ENCODE measurements at regions not wholly inside any gene's neighbourhood (a gene's known extent, or its start where the extent isn't known, plus 50 kb on each side); places are given as distances from the start of the nearest gene placed in this dataset.
A peak's percentile ranks its signal among the peaks of the same experiment; 100 is the strongest.
"Not testable (repeated sequence)": the region's sequence is repeated elsewhere in the genome, so short reads cannot be mapped to it uniquely, and the experiment has no call there.

DNA sequence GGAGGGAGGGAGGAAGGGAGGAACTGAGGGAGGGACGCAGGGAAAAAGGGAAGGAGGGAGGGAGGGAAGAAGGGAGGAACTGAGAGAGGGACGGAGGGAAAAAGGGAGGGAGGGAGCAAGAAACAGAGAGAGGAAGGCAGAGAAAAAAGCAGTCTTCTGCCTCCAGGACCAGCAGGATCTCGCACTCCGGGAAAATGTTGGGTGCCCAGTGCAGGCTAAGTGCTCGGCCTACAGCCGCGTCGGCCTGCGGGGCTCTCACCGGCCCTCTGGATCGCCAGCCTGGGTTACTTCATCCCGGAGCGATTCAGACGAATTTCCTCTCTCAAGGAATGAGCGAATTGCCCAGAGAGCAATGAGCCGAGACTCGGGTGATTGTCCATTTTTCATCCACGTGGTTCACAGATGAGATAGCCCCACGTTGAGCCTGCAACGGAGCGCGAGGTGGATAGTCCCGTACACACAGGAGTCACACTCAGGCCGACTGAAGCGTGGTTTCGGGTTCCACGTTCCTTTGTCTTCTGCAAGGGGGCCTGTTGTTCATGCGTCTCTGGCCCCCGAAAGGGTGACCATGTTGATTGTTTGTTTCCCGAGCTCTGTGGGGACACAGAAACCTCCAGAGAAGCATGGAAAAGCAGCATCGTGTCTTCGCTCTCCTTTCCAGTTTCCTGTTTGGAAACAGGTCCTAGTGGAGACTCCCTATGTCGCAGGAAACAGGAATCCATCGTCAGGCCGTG lies 1937.1 kb upstream of the DEFB115 start:
- DNase-seq, result not testable (repeated sequence)

DNA sequence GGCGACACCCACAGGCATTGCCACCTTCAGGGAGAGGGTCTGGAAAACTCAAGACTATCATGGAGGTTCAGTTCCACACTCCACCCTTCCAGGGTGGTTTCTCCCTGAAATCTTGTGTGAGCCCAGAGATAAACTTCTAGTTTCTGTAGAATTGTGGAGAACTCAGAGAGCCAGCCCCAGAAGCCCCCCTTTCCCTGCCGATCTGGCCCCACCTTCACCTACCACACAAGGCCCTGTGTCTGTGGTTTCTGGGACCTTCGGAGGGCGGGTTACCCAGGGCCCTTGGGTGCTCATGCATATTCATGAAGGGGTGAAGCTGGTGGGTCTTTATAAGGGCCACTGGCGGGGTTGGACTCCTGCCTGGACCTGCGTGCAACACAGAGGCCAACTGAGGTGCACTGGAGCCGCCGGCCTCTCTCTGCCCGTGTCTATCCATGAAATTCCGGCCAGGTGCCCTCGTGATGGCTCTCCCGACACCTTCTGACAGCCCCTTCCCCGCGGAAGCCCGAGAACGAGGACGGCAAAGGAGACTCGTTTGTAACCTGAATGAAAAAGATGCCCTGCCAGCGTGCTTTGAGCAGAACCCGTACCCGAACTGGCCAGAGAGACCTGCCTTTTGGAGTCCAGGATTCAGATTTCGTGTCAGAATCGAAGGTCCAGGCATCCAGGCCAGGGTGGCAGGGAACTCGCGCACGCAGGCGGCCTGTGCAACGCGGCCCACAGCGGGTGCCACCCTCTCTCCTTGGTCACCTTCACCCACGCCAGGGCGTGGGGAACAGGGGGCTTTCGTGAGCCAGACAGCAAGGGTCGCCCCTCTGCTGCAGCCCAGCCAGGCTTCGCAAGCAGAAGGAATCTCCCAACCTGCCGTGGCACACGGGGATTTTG lies 1933.6 kb upstream of the DEFB115 start:
- DNase-seq, result not testable (repeated sequence)

DNA sequence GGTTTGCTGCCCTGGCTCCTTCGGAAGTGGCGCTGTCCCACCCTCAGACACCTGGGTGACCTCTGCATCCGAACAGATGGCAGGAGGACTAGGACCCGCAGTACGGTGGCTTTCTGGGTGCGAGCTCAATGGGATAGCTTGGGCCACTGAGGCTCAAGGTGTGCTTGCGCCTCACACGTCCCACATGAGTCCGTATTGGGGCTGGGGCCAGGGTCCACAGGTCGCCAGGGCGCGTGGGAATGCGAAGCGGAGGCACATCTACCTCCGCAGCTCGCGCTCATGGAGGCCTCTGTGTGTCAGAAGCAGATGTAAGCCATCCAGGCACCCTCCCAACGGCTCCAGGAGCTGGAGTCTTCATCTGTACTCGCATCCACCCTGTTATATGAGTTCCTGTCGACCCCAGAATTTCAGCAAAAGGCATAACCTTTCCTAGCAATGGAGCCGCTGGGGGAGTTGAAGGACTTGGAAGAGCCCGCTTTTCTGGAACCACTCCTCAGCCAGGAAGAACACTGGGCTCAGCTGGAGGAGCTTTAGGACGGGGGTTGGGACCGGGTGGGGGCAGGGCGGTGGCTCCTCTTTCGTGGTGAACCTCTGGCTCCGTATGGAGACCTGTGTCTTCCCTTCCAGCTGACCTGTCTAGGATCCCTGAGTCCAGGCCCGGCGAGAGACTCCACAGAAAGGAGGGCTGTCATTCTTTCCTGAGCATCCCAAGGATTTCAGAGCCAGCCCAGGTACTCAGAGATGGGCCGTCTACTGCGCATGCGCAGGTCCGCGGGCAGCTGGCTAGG lies 1932.8 kb upstream of the DEFB115 start:
- DNase-seq, result not testable (repeated sequence)

DNA sequence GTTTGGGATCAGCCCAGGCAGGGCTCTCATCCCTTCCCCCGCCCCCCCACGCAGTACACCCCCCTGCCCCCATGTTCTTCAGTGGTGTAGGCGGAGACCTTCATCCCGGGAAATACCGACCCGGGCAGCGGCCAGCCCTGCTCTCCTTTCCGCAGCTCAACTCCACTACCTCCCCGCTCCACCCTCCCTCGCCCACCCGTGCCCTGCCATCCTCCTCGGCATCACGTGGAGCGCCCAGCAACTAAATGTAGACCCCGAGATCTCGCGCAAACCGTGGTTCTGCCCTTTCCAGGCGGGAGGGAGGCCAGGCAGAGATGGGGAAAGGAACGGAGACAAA lies 1932.2 kb upstream of the DEFB115 start:
- no peak for DNase-seq

DNA sequence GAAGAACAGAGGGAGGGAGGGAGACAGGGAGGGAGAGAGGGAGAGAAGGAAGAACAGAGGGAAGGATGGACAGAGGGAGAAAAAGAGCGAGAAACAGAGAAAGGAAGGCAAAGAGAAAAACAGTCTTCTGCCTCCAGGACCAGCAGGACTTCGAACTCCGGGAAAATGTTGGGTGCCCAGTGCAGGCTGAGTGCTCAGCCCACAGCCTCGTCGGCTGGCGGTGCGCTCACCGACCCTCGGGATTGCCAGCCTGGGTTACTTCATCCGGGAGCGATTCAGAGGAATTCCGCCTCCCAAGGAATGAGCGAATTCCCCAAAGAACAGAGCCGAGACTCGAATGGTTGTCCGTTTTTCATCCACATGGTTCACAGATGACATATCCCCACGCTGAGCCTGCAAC lies 1931.7 kb upstream of the DEFB115 start:
- DNase-seq, result not testable (repeated sequence)

DNA sequence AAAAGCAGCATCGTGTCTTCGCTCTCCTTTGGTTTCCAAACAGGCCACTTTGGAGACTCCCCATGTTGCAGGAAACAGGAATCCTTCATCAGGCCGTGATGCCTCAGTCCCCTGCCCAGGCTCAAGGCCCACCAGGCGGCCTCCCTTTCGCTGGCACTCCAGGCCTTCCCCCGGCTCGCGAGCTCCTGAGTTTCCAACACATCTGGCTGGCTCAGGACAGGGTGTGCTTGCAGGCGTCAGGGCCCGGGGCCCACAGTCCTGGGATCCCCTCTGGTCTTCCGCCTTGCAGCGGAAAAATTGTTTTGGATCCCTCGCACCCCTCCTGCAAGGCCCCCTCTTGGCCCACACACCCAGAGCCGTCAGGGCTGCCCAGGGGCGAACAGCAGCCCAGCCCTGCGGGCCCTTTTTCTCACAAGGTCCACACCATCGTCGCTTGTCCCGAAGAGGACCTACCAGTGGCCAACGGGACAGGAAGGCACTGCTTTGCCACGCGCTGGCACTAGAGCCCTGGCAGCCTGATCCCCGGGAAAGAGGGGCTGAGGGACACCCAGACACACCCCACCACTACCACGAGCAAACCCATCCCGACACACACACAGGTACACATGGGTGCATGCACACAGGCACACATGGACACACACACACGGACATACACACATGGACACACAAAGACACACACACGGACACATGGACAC lies 1930.9 kb upstream of the DEFB115 start:
- DNase-seq, result no peak

DNA sequence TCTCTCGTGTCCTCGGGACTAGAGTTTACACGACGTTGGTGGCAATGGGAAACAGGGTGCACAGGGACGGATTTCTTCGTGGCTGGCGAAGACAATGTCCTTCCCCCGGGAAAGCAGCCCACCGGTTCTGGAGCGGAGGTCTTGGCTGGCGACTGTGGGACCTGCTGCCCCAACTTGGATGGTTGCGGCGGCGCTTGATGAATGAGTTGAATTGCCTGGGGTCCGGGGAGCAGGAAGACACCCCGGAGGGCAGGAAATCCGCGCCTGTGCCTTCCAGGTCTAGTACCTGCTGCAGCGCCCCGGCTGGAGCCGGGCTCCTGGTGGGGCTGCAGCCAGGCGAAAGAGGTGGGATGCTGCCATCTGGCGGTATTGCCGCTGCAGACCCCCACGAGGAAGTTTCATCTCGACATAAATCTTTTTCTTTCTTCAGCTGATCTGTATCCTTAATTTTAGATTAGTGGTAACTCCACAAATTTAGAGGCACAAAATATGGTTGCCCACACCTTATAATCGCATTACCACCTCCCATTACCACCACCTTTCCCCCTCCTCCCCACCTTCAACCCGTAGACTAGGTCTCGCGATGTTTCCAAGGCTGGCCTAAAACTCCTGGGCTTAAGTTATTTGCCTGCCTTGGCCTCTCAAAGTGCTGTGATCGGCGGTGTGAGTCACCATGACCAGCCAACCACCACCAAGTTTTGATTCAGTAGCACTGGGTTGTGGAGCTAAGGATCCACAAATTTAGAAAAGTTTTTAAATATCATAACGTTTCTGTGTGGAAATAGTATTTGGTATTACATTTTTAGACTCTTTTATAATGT lies 1929.7 kb upstream of the DEFB115 start:
- DNase-seq, result not testable (repeated sequence)

DNA sequence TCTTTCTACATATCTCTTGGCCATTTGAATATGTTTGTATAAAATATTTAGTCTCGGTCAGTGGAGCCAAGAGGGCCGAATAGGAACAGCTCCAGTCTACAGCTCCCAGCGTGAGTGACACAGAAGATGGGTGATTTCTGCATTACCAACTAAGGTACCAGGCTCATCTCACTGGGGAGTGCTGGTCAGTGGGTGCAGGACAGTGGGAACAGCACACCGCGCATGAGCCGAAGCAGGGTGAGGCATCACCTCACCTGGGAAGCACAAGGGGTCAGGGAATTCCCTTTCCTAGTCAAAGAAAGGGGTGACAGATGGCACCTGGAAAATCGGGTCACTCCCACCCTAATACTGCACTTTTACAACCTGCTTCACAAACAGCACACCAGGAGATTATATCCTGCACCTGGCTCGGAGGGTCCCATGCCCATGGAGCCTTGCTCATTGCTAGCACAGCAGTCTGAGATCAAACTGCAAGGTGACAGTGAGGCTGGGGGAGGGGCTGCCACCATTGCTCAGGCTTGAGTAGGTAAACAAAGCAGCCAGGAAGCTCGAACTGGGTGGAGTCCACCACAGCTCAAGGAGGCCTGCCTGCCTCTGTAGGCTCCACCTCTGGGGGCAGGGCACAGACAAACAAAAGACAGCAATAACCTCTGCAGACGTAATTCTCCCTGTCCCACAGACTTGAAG lies 1926.9 kb upstream of the DEFB115 start:
- not testable (repeated sequence) for DNase-seq

DNA sequence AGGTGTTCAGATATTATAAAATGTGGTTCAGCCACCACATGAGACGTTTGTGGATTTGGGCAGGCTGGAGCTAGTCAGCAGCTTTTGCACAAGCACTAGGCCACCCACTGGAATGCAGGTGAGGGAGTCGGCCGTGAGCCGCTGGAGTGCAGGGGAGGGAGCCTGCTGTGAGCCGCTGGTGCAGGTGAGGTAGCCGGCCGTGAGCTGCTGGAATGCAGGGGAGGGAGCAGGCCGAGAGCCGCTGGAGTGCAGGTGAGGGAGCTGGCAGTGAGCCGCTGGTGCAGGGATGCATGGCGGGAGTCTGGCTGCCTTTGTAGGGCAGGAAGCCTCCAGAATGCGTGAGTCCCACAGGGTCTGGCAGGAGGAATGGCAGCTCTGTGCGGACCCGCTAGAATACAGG lies 1907.6 kb upstream of the DEFB115 start:
- DNase-seq, result no peak

DNA sequence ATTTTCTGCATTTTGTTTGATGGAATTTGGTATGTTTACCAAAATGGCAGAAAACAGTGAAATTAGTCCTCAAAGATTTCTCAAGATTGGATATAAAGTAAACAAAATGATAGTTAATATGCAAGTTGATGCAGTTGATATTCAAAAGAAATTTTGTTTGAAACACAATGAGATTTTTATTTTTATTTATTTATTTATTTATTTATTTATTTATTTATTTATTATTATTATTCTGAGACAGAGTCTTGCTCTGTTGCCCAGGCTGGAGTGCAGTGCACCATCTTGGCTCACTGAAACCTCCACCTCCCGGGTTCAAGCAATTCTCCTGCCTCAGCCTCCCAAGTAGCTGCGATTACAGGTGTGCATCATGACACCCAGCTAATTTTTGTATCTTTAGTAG lies 1881.5 kb upstream of the DEFB115 start:
- DNase-seq, result not testable (repeated sequence)

DNA sequence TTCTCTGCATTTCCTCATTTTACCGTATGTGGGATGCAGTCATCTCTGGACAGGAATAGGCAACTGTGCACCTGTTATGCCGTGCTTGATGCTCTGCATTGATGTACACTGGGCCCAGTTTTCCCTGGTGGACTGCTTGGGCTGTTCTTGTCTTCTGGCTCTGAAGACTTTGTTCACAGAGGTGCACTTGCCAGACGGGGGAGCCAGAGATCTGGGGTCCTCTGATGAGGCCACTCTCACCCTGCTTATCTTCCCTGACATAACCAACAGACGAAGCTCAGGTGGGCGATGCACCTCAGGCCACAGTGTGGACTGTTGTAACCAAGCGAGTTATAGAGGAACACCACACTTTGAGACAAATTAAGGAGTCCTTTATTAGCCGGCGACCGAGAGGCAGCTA lies 1864.6 kb upstream of the DEFB115 start:
- not testable (repeated sequence) for DNase-seq

DNA sequence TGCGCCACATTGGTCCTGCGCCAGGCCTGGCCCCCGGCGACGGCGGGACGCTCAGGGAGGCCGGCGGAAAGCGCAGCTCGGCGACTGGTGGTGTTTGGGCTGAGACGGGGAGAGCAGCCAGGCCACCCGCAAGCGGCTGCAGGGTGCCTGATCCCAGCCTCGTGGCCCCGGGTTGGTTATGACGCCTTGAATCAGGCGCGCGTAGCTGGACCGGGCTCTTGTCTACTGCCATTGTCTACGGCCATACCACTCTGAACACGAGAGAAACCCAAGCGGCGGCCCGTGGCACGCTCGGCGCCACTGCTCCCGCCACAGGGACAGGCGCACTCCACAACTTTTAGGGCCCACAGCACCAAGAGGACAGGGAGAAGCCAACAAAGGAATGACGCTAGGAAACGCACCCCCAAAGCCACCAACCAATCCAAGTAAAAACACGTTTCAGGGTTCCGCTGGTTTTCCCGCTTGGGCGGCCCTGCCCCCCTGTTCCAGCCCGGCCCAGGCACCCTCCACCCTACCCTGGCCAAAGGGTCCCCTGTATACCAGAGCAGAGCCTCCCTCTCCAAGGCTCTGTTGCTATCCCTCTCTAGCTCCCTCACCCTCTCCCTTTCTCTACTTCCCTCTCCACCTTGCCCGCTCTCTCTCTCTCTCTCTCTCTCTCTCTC lies 1849.3 kb upstream of the DEFB115 start:
- peak; percentile 2 for DNase-seq

DNA sequence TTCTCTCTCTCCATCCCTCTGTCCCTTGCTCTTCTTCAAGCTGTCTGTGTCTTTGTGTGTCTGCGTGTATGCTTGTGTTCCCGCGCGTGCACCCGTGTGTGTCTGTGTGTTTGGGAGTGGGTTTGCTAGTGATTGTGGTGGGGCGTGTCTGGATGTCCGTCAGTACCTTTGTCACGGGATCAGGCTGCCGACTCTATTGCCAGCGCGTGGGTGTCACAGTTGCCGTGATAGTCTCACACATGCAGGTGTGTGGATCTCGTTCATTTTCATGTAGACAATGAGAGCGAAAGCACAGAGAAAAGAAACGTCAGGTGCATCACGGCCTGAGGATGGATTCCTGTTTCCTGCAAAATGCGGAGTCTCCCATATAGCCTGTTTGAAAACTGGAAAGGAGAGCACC lies 1848.8 kb upstream of the DEFB115 start:
- not testable (repeated sequence) for DNase-seq

DNA sequence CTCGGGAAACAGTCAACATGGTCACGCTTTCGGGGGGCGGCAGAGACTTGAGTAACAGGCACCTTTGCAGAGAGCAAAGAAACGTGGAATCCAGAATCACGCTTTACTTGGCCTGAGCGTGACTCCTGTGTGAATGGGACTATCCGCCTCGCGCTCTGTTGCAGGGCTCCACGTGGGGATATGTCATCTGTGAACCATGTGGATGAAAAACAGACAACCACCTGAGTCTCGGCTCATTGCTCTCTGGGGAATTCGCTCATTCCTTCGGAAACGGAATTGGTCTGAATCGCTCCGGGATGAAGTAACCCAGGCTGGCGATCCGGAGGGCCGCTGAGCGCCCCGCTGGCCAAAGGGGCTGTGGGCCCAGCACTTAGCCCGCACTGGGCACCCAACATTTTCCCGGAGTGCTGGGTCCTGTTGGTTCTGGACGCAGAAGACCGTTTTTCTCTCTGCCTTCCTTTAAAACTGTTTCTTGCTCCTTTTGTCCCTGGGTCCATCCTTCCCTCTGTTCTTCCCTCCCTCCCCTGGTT lies 1848.2 kb upstream of the DEFB115 start:
- not testable (repeated sequence) for DNase-seq

DNA sequence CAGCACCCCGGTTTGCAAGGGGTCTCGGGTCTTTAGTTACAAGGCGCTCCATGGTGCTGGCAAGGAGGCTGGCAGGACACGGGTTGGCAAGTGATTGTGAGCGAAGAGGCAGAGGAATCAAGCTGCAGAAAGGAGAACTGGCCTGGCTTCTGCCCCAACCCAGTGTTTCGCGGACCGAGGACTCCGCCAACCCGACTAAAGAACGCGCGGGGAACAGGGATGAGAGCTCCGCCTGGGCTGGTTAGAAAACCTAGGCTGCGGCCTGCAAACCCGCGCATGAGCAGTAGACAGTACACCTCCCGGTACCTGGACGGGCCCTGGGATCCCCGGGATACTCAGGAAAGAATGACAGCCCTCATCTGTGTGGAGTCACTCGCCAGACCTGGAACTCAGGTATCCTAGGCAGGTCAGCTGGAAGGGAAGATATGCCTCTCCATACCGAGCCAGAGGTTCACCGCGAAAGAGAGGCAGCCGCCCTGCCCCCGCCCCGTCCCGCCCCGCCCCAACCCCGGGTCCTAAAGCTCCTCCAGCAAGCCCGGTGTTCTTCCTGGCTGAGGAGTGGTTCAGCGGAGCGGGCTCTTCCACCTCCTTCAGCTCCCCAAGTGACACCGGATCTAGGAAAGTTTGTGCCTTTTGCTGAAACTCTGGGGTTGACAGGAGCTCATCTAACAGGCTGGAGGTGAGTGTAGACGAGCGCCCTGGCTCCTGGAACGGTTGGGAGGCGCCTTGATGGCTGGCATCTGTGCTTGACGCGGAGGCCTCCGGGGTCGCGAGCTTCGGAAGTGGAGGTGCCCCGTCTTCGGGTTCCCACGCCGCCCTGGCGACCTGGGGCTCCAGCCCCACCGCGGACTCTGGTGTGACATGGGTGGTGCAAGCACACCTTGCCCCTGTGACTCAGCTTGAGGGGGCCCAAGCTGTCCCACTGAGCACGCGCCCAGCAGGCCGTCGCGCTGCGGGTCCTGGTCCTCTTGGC lies 1847.3 kb upstream of the DEFB115 start:
- no peak for DNase-seq

DNA sequence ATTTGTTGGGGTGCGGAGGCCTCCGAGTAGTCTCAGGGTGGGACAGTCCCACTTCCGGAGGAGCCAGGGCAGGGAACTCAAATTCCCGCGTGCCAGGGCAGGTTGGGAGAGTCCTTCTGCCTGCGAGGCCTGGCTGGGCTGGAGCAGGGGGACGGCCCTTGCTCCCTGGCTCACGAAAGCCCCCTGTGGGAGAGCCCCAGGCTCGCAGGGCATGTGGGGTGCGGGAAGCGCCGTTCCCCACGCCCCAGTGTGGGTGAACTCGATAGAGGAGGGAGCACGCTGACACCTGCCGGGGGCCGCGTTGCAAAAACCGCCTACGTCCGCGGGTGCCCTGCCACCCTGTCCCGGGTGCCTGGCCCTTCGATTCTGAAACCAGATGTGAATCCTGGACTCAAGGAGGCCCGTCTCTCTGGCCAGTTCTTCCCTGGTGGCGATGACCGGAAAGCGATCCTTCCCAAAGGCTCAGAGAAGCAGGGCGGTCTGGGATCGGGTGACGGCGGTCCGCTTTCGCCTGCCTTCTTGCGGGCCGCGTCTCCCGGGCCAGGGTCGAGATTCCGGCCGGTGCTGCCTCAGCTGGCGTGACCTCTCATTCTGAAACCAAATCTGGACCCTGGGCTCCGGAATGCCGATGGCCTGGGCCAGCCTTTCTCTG lies 1846.5 kb upstream of the DEFB115 start:
- no peak for DNase-seq

DNA sequence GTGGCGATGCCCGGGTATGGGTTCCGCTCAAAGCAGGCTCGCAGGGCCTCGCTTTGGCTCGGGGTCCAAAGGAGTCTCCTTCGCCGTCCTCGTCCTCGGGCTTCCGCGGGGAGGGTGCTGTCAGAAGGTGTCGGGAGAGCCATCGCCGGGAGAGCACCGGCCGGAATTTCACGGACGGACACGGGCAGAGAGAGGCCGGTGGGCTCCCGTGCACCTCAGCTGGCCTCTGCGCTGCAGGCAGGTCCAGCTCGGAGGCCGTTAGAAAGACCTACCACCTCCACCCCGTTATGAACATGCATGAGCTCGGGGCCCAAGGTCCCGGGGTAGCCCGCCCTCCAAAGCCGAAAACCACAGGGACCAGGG lies 1846.0 kb upstream of the DEFB115 start:
- not testable (repeated sequence) for DNase-seq

DNA sequence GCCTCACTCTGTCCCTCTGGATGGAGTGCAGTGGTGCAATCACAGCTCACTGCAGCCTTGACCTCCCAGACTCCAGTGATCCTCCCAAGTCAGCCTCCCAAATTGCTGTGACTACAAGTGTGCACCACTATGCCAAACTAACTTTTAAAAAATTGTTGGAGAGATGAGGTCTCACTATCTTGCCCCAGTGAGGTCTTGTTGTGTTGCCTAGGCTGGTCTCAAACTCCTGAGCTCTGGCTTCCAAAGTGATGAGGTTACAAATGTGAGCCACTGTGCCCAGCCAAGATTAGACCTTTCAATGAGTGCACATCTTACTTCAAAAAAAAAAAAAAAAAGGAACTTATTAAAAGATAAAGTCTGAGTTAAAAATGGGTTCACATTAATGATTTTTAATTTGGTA lies 1838.1 kb upstream of the DEFB115 start:
- no peak for DNase-seq

Data from fibroblast of skin of scalp (primary cell).